Neural progenitor cell (in vitro differentiated cells): ENCODE measurements at regions not wholly inside any gene's neighbourhood (a gene's known extent, or its start where the extent isn't known, plus 50 kb on each side); places are given as distances from the start of the nearest gene placed in this dataset.

ENCODE experiments used
- DNase-seq: peaks from one replicate; pipeline ENCODE4 v3.0.0-alpha.2; 2016; ENCODE audit warnings: low spot score
- H2AFZ ChIP-seq: fragments of 200-600 bp; sonication (generic); replicated peaks from 2 replicates; pipeline ENCODE4 v1.6.1; 2016; ENCODE audit warnings: antibody characterized with exemption
- H3F3A ChIP-seq: fragments of 200-600 bp; sonication (generic); 2 replicates; pipeline ENCODE4 v1.6.1; 2016; ENCODE audit warnings: antibody characterized with exemption, low read depth
- H3K27ac ChIP-seq: fragments of 200-600 bp; sonication (generic); 2 replicates; pipeline ENCODE4 v1.5.1; 2016; ENCODE audit warnings: mild to moderate bottlenecking
- H3K27me3 ChIP-seq: fragments of 200-600 bp; sonication (generic); 2 replicates; pipeline ENCODE4 v1.6.1; 2016; ENCODE audit warnings: mild to moderate bottlenecking, moderate library complexity
- H3K36me3 ChIP-seq: fragments of 200-600 bp; sonication (generic); 2 replicates; pipeline ENCODE4 v1.5.1; 2016
- H3K4me1 ChIP-seq: fragments of 200-600 bp; sonication (generic); 2 replicates; pipeline ENCODE4 v1.6.1; 2016; ENCODE audit warnings: mixed run types
- H3K4me2 ChIP-seq: fragments of 200-600 bp; sonication (generic); 2 replicates; pipeline ENCODE4 v1.6.1; 2016
- H3K4me3 ChIP-seq: fragments of 200-600 bp; sonication (generic); 2 replicates; pipeline ENCODE4 v1.5.1; 2016
- H3K79me2 ChIP-seq: fragments of 200-600 bp; sonication (generic); 2 replicates; pipeline ENCODE4 v1.6.1; 2016; ENCODE audit warnings: low read depth
- H3K9ac ChIP-seq: fragments of 200-600 bp; sonication (generic); 2 replicates; pipeline ENCODE4 v1.6.1; 2016
- H3K9me3 ChIP-seq: fragments of 200-600 bp; sonication (generic); 2 replicates; pipeline ENCODE4 v1.5.1; 2016; ENCODE audit warnings: low read depth
- H4K20me1 ChIP-seq: fragments of 200-600 bp; sonication (generic); 2 replicates; pipeline ENCODE4 v1.6.1; 2016; ENCODE audit warnings: low read depth
- H3K27ac Mint-ChIP-seq: 3 replicates; pipeline ENCODE4 v1.8.0; 2021; ENCODE audit warnings: mixed read lengths
- H3K27me3 Mint-ChIP-seq: 2 replicates; pipeline ENCODE4 v1.8.0; 2022; ENCODE audit warnings: low read depth, mild to moderate bottlenecking, inconsistent platforms, moderate library complexity, mixed read lengths; ENCODE audit not compliant: insufficient read depth
- H3K36me3 Mint-ChIP-seq: 3 replicates; pipeline ENCODE4 v1.8.0; 2021; ENCODE audit warnings: mixed read lengths
- H3K4me1 Mint-ChIP-seq: 3 replicates; pipeline ENCODE4 v1.8.0; 2021; ENCODE audit warnings: mixed read lengths
- H3K4me3 Mint-ChIP-seq: 3 replicates; pipeline ENCODE4 v1.8.0; 2021; ENCODE audit warnings: mild to moderate bottlenecking, moderate library complexity, mixed read lengths
- H3K9me3 Mint-ChIP-seq: 3 replicates; pipeline ENCODE4 v1.8.0; 2020; ENCODE audit warnings: mixed read lengths
- EZH2 ChIP-seq: fragments of 200-600 bp; sonication (generic); IDR thresholded peaks from 2 replicates; pipeline ENCODE4 v1.6.1; 2017; ENCODE audit warnings: antibody characterized with exemption, mild to moderate bottlenecking, moderate library complexity
- EZH2phosphoT487 ChIP-seq: fragments of 200-600 bp; sonication (generic); IDR thresholded peaks from 2 replicates; pipeline ENCODE4 v1.6.1; 2017; ENCODE audit warnings: antibody characterized with exemption
- TF ChIP-seq, protein P1 (sequence below): fragments of 200-600 bp; sonication (generic); IDR thresholded peaks from 2 replicates; pipeline ENCODE4 v1.5.1; 2017; ENCODE audit warnings: antibody characterized with exemption, mild to moderate bottlenecking

DNA sequence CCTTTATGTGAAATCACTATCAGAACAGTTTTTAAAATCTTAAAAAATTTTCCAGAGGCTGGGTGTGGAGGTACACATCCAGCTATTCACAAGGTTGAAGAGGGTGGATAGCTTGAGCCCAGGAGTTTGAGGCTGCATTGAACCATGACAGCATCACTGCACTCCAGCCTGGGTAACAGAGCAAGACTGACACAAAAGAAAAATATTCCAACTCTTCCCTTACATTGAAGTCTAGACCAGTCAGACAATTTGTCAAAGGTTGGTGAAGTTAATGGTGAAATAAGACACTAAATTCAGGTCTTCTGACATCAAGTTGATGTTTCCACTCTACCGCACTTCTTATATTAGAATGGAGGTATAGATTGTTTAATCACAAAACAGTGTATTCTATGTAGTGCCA lies 52.8 kb downstream of the HYCC2 start:
- no peak overlapping the region for H3K27ac Mint-ChIP-seq

DNA sequence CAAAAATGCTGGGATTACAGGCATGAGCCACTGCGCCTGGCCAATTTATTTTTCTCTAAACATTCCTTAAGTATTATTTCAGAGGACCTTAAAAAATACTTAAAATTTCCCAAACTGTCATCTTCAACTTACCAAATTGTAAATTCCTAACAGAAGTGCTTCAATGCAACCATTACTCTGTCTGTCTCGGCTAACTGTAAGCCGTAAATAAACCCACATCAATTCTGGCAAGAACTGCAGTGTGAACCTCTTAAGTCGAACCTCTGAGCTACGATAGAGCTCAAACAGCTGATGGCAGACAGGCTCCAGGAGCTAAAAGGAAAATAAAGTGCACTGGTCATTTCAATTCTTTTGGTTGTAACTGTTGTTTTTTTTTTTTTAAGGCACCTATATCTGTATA lies 53.4 kb upstream of the ORC2 start:
- Histone ChIP-seq H3K4me3 (no peak overlapping the region), H3K27ac (peak overlapping the region; percentile 7), H3K4me2 (no peak overlapping the region), H3K9ac (no peak overlapping the region), H3F3A (no peaks in the 10 kb centered on the region), H3K36me3 (no peaks in the 10 kb centered on the region), H4K20me1 (no peaks in the 10 kb centered on the region), H2AFZ (no peak overlapping the region), H3K79me2 (no peaks in the 10 kb centered on the region), H3K27me3 (no peaks in the 10 kb centered on the region), H3K9me3 (no peaks in the 10 kb centered on the region), H3K4me1 (no peaks in the 10 kb centered on the region)
- no peak for DNase-seq
- Mint-ChIP-seq H3K36me3 (no peaks in the 10 kb centered on the region), H3K27ac (no peak overlapping the region), H3K27me3 (no peaks in the 10 kb centered on the region), H3K4me3 (no peak overlapping the region), H3K4me1 (no peaks in the 10 kb centered on the region), H3K9me3 (no peaks in the 10 kb centered on the region)
- TF ChIP-seq EZH2, result no peak
- TF ChIP-seq, protein P1, sequence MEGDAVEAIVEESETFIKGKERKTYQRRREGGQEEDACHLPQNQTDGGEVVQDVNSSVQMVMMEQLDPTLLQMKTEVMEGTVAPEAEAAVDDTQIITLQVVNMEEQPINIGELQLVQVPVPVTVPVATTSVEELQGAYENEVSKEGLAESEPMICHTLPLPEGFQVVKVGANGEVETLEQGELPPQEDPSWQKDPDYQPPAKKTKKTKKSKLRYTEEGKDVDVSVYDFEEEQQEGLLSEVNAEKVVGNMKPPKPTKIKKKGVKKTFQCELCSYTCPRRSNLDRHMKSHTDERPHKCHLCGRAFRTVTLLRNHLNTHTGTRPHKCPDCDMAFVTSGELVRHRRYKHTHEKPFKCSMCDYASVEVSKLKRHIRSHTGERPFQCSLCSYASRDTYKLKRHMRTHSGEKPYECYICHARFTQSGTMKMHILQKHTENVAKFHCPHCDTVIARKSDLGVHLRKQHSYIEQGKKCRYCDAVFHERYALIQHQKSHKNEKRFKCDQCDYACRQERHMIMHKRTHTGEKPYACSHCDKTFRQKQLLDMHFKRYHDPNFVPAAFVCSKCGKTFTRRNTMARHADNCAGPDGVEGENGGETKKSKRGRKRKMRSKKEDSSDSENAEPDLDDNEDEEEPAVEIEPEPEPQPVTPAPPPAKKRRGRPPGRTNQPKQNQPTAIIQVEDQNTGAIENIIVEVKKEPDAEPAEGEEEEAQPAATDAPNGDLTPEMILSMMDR, result no peak
- no peak for TF ChIP-seq EZH2phosphoT487

More for the DNA sequence above, 52.8 kb downstream of the HYCC2 start:
- Histone ChIP-seq H3K27me3 (no peaks in the 10 kb centered on the region), H3K4me1 (no peaks in the 10 kb centered on the region), H3K4me2 (no peak overlapping the region), H3K9me3 (no peaks in the 10 kb centered on the region), H3K36me3 (no peaks in the 10 kb centered on the region), H3K79me2 (no peaks in the 10 kb centered on the region), H3F3A (no peaks in the 10 kb centered on the region), H3K9ac (no peak overlapping the region), H4K20me1 (no peaks in the 10 kb centered on the region), H3K27ac (no peak overlapping the region), H2AFZ (no peak overlapping the region), H3K4me3 (no peak overlapping the region)
- H3K27me3 Mint-ChIP-seq, result peaks cover 2% of the 10 kb centered on the region
- no peaks in the 10 kb centered on the region for H3K9me3 Mint-ChIP-seq
- H3K4me3 Mint-ChIP-seq, result no peak overlapping the region
- TF ChIP-seq, protein P1, result no peak
- no peak for TF ChIP-seq EZH2phosphoT487
- TF ChIP-seq EZH2, result no peak
- no peaks in the 10 kb centered on the region for H3K36me3 Mint-ChIP-seq
- no peak for DNase-seq
- no peaks in the 10 kb centered on the region for H3K4me1 Mint-ChIP-seq
